ENCODE measurements at regions not wholly inside any gene's neighbourhood (a gene's known extent, or its start where the extent isn't known, plus 50 kb on each side); places are given as distances from the start of the nearest gene placed in this dataset.
A peak's percentile ranks its signal among the peaks of the same experiment; 100 is the strongest.
"Not testable (repeated sequence)": the region's sequence is repeated elsewhere in the genome, so short reads cannot be mapped to it uniquely, and the experiment has no call there.

DNA sequence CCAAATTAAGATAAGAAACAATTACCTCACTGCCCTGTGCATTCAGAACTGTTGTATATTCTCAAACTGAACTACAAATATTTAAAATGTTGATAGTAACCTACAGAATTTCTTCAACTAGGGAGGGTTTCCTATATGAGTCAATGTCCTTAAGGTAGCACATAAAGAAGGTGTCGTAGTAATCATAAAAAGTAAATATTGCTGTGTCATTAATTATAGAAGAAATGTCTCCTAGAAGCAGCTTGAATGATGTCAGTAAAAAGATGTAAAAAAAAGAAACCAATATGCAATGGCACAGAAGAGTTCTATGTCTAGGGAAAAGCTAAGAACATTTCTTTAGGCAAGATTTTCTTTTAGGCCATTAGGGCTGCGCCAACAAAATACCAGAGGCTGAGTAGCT lies 559.6 kb upstream of the EPHA5 start:
- DNase-seq: no peak

DNA sequence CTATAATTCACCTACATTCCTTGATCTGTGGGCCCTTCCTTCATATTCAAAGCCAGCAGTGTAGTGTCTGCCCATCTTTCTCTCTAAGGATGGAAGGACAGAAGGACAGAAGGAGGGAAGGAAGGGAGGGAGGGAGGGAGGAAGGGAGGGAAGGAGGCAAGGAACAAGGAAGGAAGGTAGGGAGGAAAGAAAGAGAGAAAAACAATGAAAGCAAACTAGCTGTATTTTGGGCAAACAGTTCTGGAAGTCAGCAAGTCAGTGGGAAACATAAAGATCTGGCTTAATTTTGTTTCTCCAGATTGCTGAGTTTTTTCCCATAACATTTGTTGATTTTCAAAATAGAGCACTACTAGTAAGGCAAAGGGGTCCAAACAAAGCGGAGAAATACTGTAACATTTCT lies 555.2 kb upstream of the EPHA5 start:
- no peak for DNase-seq

DNA sequence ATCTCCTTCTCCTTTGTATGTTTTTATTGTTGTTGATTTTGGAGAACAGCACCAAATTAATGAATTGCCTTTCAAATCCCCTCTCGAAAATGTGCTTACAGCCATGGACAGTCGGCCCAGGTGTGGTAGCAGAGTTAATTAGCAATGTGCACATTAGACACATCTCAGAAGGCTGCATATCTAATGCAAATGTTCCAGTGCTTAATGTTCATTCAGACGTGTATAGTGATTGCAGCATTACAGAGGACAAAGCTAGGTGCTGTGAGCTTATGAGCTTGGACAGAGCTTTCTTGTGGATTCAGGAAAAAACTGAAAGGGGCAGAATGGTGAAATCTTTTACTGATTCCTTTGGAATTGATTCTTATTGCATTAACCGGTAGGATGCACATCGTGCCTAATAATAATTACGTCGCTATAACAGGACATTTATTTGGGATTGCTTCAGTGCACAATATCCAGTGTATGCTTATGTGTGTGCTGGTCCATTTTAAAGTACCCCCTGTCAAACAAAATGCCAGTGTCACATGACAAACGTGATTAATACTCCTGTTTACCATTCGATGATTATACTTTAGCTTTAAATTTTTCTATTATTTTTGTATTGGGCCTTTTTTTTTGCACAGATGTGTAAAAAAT lies 552.9 kb upstream of the EPHA5 start:
- no peak for DNase-seq

DNA sequence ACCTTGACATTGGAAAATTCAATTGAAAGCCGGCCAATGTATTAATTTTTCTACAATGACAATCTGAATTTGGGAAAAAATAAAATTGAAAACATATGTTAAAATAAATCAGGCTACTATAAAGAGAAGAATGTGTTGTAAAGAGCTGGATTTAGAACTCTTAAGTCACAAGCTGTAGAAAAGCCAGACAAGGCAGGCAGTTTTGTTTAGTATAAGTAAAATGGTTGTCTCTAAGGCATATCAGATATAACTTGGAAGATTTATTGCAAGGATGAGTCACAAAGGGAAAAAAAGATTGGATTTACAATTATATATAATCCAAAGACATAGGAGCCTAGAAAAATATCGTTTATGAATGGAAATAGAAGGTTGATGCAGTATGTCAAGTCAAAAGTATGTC lies 549.1 kb upstream of the EPHA5 start:
- DNase-seq: no peak

DNA sequence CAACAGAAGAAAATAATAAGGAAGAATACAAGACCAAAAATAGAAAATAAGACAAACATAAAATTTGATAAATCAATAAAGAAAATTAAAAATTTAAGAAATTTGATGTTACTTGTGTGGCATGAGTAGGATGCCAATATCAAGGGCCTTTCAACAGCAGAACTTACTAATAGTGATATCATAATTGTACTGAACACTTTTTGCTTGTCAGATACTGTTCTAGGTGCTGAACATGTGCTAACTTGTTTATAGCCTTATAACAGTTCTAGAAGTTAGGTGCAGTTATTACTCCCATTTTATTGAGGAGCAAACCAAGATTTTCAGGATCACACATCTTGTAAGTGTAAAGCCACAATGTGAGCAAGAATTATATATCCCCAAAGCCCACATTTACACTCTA lies 546.0 kb upstream of the EPHA5 start:
- DNase-seq: no peak

DNA sequence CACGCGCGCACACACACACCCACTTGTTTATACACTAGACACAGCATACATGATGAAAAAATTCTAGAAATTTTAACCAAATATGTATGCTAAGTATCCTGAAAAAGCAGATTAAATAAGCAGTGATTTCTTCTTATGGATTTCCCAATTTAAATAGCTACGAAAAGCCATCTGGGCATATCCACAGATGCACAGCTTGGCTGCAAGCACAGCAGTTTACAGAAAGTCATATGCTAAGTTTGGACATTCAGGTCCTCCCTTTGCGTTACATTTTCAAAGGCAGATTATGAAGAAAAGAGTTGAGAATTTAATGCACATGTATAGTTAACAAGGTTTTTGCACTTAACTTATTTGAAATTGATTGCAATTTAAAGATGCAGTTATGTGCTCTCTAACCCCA lies 542.2 kb upstream of the EPHA5 start:
- DNase-seq: no peak

DNA sequence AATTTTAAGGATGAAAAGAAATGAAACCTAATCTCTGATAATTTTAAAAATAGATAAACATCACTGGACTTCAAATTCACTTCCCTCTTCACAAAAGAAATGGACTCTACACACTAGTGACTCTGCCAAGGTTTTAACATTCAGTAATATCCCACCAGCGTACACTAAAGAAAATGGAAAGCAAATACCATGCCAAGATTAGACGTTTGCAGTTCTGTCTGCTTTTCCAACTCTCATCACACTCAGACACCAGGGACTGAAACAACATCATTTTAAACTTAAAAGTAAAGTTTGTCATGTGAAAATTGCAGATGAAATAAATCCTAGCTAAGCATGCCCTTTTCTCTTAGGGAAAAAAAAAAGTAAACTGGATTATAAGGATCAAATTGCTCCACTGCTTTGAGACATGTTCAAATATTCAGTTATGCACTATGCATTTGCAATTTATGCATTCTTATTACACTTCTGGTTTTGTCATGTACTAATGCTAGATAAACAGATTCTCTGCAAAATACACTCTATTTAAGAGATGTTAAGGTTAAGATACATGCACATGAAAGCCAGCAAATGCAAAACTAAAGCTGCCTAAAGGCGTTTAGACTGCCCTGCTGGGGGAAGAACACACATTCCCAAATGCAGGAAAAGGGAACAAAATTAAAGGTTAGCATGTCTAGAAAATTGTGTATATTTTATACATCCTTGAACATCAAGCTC lies 534.4 kb upstream of the EPHA5 start:
- DNase-seq: no peak

DNA sequence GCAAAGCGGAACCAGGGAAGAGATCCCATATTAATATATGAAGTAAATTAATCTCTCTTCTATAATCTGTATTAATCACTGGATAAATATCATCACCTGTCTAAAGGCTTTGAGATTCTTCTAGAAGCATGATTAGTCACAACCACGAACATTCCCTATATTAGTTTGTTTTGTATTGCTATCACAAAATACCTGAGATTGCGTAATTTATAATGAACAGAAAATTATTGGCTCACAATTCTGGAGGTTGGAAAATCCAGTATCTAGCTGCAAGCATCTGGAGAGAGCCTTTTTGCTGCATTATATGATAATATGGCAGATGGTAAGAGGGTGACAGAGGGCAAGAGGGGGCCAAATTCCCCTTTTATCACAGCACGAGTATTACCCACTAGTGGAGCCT lies 532.6 kb upstream of the EPHA5 start:
- DNase-seq: no peak

DNA sequence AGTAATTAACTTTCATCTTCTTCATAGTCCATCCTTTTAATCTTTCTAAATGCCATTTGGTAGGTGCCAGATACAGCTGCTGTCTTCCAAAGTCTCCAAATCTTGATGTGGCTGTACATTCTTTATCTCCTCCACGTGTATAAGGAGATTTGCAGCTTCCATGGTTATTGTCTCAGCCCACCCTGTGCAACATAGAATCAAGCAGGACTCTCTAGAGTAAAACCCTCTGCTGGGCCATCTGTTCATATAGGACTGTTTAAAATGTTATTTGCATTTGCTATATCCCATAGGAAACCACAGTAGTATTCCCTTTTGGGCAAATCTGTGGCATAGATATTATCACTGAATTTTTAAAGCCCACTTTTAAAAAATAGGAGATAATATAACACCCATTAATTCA lies 527.2 kb upstream of the EPHA5 start:
- no peak for DNase-seq

DNA sequence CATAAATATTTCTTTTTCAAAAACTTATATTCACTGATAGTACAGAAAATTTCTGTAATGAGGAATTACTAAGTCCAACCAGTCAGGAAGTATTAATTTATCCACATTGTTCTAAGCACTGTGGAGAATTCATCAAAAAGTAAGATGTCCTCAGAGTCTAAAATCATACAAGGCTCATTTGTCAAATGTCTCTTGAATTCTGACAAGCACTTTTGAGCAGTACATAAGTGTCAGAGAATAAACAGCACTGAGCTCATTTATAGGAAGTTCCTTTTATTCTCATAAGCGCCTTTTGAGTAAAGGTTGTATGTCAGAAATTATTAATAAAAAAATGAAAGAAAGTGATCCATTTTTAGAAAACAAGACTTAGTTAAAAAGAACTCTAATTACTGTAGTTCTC lies 523.2 kb upstream of the EPHA5 start:
- DNase-seq: no peak

DNA sequence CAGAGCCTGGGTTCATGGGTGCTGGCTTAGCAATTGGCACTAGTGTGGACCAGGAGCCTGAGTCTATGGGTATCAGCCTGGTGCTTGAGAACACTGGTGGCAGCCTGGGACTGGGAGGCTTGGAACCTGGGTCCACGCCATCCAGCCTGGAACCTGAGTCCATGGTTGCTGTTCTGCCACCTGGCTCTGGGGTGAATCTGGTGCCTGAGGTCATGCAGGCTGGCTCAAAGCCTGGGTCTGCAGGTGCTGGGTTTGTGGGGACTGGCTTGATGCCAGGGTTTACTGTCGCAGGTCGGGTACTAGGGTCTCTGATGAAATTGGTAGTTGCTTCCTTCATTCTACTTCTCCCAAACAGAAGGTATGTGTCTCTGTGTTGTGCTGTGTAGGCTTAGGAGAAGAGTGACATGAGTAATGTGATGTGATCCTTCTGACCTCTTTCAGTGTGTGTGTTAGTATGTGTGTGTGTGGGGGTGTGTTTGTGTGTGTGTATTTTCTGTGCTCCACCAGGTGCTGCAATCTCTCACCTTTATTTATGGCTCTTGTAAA lies 517.0 kb upstream of the EPHA5 start:
- DNase-seq: no peak

DNA sequence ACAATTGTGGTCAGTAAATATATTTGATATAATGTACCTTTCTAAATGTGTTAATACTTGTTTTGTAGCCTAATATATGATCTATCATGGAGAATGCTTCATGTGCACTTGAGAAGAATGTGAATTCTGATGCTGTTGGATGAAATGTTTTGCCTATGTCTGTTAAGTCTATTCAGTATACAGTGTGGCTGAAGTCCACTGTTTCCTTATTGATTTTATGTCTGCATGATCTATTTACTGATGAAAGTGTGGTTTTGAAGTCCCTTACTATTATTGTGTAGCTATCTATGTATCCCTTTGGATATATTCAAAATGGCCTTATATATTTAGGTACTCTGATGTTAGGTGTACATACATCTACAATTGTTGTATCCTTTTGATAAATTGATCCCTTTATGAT lies 515.8 kb upstream of the EPHA5 start:
- DNase-seq: no peak

DNA sequence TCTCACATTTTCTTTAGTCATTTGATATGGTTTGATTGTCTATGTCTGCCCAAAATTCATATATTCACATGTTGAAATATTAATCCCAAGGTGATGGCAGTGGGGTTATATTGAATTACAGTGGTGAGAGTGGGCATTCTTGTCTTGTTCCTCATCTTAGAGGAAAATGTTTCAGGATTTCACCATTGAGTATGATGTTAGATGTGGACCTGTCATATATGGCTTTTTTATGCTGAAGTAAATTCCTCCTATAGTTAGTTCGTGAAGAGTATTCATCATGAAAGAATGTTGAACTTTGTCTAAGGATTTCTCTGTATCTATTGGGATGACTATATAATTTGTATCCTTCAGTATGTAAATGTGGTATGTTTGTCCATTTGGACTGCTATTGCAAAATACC lies 512.3 kb upstream of the EPHA5 start:
- no peak for DNase-seq

DNA sequence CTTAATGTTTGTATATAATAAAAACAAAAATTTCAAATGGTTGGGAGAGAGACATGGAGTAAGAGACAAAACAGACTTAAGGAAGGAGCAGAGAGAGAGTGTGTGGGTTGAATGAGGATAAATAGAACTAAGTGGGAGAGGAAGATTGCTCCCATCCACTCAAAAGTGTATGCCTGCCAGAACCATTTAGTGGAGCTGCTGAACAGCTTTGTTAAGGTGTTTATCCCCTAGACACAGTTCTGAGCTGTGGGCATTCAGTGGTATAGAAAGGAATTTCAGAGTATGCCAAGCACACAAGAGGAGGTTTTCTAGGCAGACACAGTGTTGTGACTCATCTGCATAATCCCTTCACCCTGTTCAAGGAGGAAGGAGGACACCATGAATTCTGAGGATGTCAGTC lies 508.6 kb upstream of the EPHA5 start:
- DNase-seq: peak in 1 of 2 experiments; percentile 27

DNA sequence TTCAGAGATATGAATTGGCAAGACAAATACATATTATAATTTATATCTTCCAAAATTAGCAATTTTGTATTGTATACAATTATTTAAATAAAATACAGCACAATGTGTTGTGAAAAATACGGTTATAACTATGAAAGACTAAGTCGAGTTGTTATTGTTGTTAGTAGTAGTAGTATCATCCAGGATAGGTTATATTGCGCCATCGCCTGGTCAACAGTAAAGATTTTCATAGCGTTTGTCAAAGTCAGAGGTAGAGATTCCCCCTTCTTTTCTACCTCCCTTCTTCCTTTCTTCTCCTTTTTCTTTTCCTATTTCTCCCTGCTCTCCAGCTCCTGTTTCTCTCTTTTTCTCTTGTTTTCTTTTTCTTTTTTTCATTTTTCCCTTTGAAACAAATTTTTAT lies 499.1 kb upstream of the EPHA5 start:
- peak in 1 of 2 experiments; percentile 34 for DNase-seq

DNA sequence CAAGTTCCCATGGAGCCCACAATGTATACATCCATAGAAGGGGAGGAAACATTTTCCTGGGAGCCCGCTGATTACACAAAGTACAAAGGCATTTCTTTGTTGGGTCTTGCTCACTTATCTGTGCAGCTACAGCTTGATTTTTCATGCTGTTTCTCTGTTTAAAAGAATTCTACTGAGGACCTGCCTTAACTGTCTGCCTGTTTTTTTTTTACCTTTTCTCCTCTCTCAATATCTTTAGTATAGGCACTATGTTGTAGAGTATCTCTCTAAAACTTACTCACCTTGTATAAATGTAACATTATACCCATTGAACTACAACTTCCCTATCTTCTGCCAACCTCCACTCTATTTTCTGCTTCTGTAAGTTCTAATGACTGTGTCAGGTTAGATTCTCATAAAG lies 494.6 kb upstream of the EPHA5 start:
- no peak for DNase-seq

DNA sequence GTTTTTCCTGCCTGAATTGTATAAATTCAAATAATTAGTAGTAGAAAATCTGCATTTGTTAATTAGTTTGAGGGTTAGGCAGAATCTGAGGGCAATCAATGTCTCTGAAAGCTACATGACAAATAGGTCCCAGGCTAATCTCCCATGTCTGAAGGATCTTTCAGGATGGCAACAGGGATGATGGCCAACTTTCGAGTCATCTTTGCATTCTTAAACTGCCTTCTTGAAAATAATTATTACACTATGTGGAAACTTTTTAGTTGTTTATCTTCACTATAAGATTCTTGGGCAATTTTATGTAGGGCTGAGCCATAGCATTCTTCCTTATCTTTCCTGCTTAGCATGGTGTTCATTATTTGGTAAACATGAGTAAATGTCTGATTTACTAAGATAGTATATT lies 490.3 kb upstream of the EPHA5 start:
- DNase-seq: no peak

DNA sequence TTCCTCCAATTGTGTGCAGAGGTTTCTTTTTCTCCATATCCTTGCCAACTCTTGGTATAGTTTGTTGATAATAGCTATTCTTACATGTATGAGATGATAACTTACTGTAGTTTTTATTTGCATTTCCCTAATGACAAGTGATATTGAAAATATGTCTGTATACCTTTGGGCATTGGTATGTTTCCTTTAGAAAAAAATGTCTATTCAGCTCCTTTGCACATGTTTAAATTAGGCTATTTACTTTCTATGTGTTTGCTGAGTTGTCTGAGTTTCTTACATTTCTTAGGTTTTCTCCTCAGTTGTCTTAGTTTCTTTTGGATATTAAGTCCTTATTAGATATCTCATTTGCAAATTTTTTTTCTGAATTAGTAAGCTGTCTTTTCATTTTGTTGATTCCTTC lies 487.3 kb upstream of the EPHA5 start:
- no peak for DNase-seq

DNA sequence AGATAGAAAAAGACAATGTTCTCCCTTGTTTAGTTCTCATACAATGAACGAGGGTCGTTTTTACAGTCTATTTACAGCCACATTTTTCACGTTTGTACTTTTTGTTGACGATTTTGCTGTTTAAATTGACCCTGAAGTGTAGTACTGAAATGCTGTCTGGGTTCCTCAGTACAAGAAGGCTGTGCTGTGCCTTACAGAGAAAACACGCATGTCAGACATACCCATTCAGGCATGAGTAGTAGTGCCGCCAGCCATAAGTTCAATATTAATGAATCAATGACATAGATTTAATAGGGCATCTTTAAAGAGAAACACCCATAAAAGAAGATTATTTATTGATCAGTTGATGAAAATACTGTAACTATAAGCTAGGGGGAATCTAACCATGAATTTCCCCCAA lies 459.8 kb upstream of the EPHA5 start:
- DNase-seq: no peak

DNA sequence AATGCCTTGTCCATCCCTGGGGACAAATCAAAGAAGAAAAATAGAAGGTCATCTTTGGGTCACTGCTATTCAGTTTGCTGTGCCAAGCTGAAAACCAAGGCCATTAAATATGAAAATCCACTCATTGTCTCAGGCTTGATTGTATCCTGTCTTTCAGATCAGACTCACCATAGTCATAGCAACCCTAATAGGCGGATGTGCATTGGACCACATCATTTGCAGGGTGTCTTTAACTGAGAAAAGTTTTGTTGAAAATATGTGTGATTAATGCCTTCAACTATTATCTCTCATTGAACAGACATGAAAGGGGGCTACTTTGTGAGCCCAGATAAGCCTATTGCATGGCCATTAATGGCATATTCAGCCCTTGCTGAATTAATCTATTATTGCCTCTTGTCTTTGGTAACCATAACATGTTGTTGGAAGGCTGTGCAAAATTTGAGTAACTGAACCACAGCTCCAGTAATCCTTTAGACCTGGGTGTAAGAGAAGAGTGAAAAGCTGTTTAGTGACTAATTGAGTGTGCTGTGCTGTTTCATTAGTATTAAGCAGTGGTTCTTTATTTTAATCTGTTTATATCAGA lies 453.6 kb upstream of the EPHA5 start:
- no peak for DNase-seq

DNA sequence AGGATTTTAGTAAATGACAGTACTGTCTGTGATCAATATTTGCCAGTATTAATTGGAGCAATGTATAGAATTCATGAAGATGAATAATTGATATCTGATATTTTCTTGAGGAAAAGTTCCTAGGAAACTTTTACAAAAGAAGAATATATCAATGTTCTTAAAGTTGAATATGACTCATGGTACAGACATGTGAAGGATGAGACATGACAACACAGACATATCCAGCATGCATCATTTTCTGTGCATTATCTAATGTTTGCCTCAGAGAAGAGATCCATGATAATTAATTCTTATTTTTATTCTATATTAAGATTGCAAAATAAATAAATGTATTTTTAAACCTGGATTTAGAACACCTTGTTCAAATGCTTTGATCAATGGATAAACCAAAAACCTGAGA lies 452.9 kb upstream of the EPHA5 start:
- no peak for DNase-seq

DNA sequence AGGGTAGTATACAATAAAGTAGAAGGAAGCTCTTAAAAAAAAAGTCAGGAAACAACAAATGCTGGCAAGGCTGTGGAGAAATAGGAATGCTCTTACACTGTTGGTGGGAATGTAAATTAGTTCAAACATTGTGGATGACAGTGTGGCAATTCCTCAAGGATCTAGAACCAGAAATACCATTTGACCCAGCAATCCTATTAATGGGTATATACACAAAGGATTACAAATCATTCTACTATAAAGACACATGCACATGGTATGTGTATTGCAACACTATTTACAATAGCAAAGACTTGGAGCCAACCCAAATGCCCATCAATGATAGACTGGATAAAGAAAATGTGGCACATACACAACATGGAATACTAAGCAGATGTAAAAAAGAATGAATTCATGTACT lies 444.9 kb upstream of the EPHA5 start:
- DNase-seq: not testable (repeated sequence)

DNA sequence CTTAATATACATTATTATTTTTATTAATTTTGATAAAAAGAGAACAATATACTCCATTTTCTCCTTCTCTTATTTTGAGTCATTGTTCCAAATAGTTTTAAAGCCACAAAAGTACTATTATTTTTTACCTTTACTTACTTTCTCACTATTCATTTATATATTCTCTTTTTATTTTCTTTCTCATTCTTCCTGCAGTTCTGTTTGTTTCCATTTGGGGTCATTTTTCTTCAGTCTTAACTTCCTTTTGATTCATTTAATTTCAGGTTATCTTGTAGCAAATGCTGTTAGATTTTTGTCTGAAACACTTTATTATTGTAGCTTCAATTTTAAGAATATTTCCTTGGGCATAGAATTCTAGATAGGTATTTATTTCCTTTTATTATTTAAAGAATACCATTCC lies 438.6 kb upstream of the EPHA5 start:
- DNase-seq: no peak

DNA sequence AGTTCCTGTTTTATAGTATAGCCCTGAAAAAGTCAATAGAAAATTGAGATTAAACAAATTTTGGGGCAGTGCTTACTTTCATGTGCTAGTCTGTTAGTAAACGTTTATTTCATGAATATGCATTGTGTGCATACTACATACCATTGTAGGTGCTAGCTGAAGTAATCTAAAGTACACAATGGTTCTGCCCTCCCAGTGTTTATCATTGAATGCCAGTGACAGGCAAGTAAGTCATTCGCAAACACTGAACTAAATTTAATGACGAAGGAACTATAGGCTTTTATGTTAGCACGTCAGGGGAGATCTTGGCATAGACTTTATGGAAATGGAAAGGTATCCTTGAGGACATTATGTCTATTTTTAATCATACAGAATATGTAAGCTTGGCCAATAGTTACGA lies 426.9 kb upstream of the EPHA5 start:
- DNase-seq: no peak

DNA sequence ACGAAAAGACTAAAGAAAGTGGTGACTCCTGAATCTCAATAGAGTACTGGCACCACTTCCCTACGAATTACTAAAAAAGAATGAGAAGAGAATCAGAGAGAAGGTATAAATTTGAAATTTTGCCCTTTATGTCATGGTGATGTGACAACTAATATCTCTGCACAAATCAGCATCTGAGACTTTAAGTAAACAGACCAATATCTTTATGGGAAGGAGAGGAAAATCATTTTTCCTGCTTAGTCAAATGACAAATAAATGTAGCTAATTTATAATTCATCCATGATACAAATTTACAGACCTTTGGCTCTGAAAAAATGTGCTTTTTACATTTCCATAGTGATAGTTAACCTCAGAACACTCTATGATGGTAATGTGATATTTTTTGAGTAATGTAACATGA lies 424.8 kb upstream of the EPHA5 start:
- DNase-seq: no peak
